ENCODE measurements at regions not wholly inside any gene's neighbourhood (a gene's known extent, or its start where the extent isn't known, plus 50 kb on each side); places are given as distances from the start of the nearest gene placed in this dataset.
A peak's percentile ranks its signal among the peaks of the same experiment; 100 is the strongest.

DNA sequence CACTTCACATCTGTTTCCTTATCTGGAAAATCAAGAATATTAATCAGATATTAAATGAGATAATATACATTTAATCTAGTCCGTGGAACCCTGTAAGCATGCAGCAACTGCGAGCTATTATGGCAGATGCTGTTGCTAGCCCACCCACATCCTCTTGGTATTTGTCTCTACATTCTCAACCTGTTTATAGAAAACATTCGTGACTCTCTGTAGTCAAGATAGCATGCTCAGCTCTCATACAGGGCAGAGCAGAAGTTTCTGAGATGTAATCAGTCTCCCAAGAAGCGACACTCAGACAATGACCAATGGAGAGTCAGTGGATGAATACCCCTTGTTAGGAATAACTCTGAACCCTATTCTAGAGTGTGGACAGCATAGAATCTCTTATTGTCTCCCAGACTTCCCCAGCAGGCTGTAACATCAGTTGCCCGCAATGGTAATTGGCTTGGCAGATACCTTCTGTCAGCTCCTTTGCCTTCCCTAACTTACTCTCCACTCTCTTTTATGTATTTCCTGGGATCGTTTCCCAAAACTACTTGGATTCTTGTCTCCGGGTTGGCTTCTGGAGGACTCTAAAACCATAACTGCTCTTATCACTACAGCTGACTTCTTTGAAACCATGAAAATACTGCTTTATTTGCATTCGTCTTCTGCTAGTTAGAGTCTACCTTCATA is 400.7 kb upstream of the TNP1 start:
- peaks cover 0 to 8% (median 2%) of the 10 kb centered on the region in 7 donors for H3K9me3 Mint-ChIP-seq
- Histone ChIP-seq H3K27me3 (ENCODE audit: control insufficient read depth in 2 of 2, insufficient read depth in 2 of 2, low read length in 2 of 2) (peaks cover 33 to 48% of the 10 kb centered on the region in 2 donors), H3K36me3 (replicated peaks in 1 of 2; ENCODE audit: control insufficient read depth in 1 of 2, insufficient read depth in 2 of 2, low read length in 2 of 2) (no peaks in the 10 kb centered on the region), H3K79me2 (ENCODE audit: insufficient read depth, low read length) (no peaks in the 10 kb centered on the region), H4K20me1 (ENCODE audit: insufficient read depth, low read length) (no peaks in the 10 kb centered on the region), H3K9ac (ENCODE audit: insufficient read depth, low read length, poor library complexity, severe bottlenecking) (no peak overlapping the region), H3K9me3 (replicated peaks in 1 of 2; ENCODE audit: control insufficient read depth in 1 of 2, insufficient read depth in 1 of 2, low read length in 2 of 2) (no peaks in the 10 kb centered on the region), H3K4me1 (ENCODE audit: control insufficient read depth in 1 of 2, insufficient read depth in 2 of 2, low read length in 2 of 2) (no peaks in the 10 kb centered on the region), H3K4me3 (replicated peaks in 1 of 3; ENCODE audit: low read depth in 2 of 3, low read length in 3 of 3) (no peak overlapping the region), H3K27ac (ENCODE audit: low read depth in 1 of 2, low read length in 2 of 2) (no peak overlapping the region), H2AFZ (ENCODE audit: insufficient read depth, low read depth, low read length, poor library complexity, severe bottlenecking) (no peak overlapping the region), H3K4me2 (replicated peaks; ENCODE audit: extremely low read depth, low read length, poor library complexity, severe bottlenecking) (no peak overlapping the region)
- H3K36me3 Mint-ChIP-seq, result no peaks in the 10 kb centered on the region
- H3K27me3 Mint-ChIP-seq (ENCODE audit: low read depth in 3 of 3), result peaks cover 12 to 31% (median 23%) of the 10 kb centered on the region in 3 donors
- no peak for DNase-seq
- TF ChIP-seq, protein P1, sequence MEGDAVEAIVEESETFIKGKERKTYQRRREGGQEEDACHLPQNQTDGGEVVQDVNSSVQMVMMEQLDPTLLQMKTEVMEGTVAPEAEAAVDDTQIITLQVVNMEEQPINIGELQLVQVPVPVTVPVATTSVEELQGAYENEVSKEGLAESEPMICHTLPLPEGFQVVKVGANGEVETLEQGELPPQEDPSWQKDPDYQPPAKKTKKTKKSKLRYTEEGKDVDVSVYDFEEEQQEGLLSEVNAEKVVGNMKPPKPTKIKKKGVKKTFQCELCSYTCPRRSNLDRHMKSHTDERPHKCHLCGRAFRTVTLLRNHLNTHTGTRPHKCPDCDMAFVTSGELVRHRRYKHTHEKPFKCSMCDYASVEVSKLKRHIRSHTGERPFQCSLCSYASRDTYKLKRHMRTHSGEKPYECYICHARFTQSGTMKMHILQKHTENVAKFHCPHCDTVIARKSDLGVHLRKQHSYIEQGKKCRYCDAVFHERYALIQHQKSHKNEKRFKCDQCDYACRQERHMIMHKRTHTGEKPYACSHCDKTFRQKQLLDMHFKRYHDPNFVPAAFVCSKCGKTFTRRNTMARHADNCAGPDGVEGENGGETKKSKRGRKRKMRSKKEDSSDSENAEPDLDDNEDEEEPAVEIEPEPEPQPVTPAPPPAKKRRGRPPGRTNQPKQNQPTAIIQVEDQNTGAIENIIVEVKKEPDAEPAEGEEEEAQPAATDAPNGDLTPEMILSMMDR (IDR thresholded peaks at IDR 0.05), result no peak
- H3K27ac Mint-ChIP-seq, result no peak overlapping the region
- WGBS (ENCODE audit: insufficient coverage), result 93% methylated on average over 5 of the region's 8 CpGs
- intact Hi-C loops (cut with micrococcal nuclease), result no loop called here
- no peaks in the 10 kb centered on the region for H3K4me1 Mint-ChIP-seq
- peak overlapping the region in 1 of 2 donors; percentile 29 for H3K4me3 Mint-ChIP-seq

DNA sequence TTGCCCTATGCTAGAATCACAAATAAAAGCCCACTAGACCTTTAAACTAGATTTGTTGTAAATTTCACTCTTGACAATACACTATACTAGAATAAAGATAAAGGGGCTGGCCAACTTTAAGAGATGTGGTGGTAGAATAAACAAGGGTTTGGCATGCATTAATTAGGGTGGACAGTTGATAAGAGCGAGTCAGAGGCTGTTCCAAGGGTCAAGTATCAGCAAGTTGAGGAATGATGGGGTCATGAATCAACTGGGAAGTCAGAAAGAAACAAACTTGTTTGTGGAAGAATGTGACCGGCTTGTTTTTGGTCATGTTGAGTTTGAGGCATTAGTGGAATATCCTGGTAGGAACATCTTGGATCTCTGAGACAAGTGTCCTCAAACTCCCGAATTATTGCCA is 398.3 kb upstream of the TNP1 start:
- no peaks in the 10 kb centered on the region for H3K36me3 Mint-ChIP-seq
- intact Hi-C loops (cut with micrococcal nuclease), result no loop called here
- H4K20me1 ChIP-seq (ENCODE audit: insufficient read depth, low read length), result no peaks in the 10 kb centered on the region

More for the DNA sequence above, 398.3 kb upstream of the TNP1 start:
- no peaks in the 10 kb centered on the region for H3K4me1 Mint-ChIP-seq
- peaks cover 0 to 8% (median 2%) of the 10 kb centered on the region in 7 donors for H3K9me3 Mint-ChIP-seq
- H3K27me3 ChIP-seq (ENCODE audit: control insufficient read depth in 2 of 2, insufficient read depth in 2 of 2, low read length in 2 of 2), result peaks cover 43 to 56% of the 10 kb centered on the region in 2 donors
- H3K4me1 ChIP-seq (ENCODE audit: control insufficient read depth in 1 of 2, insufficient read depth in 2 of 2, low read length in 2 of 2), result no peaks in the 10 kb centered on the region
- no peak overlapping the region for H3K9ac ChIP-seq (ENCODE audit: insufficient read depth, low read length, poor library complexity, severe bottlenecking)
- H3K27ac ChIP-seq (ENCODE audit: low read depth in 1 of 2, low read length in 2 of 2), result no peak overlapping the region
- H3K4me3 Mint-ChIP-seq, result no peak overlapping the region
- H3K79me2 ChIP-seq (ENCODE audit: insufficient read depth, low read length), result no peaks in the 10 kb centered on the region
- no peak overlapping the region for H2AFZ ChIP-seq (ENCODE audit: insufficient read depth, low read depth, low read length, poor library complexity, severe bottlenecking)
- no peak overlapping the region for H3K4me2 ChIP-seq (replicated peaks; ENCODE audit: extremely low read depth, low read length, poor library complexity, severe bottlenecking)
- H3K36me3 ChIP-seq (replicated peaks in 1 of 2; ENCODE audit: control insufficient read depth in 1 of 2, insufficient read depth in 2 of 2, low read length in 2 of 2), result no peaks in the 10 kb centered on the region
- WGBS (ENCODE audit: insufficient coverage), result 100% methylated on average over 2 of the region's 3 CpGs
- TF ChIP-seq, protein P1 (IDR thresholded peaks at IDR 0.05), result no peak
- H3K27me3 Mint-ChIP-seq (ENCODE audit: low read depth in 3 of 3), result peaks cover 24 to 42% (median 24%) of the 10 kb centered on the region in 3 donors
- no peak overlapping the region for H3K4me3 ChIP-seq (replicated peaks in 1 of 3; ENCODE audit: low read depth in 2 of 3, low read length in 3 of 3)
- H3K27ac Mint-ChIP-seq, result peak overlapping the region in 1 of 7 donors; percentile 23
- no peaks in the 10 kb centered on the region for H3K9me3 ChIP-seq (replicated peaks in 1 of 2; ENCODE audit: control insufficient read depth in 1 of 2, insufficient read depth in 1 of 2, low read length in 2 of 2)
- no peak for DNase-seq

Measured in CD14-positive monocyte (primary cell).